GM06990 (cell line): ENCODE measurements at regions not wholly inside any gene's neighbourhood (a gene's known extent, or its start where the extent isn't known, plus 50 kb on each side); places are given as distances from the start of the nearest gene placed in this dataset.

Experiments
- DNase-seq: peaks from one replicate; pipeline ENCODE4 v3.0.0-alpha.2; 2011; ENCODE audit not compliant: insufficient read length; ENCODE audit errors: extremely low read depth
- H3K27me3 ChIP-seq: replicated peaks from 2 replicates; pipeline ENCODE4 v1.6.0; 2011; ENCODE audit warnings: low read length; ENCODE audit not compliant: control insufficient read depth, insufficient read depth
- H3K36me3 ChIP-seq: 2 replicates; pipeline ENCODE4 v1.5.1; 2011; ENCODE audit warnings: low read length; ENCODE audit not compliant: control insufficient read depth, insufficient read depth
- H3K4me3 ChIP-seq: replicated peaks from 2 replicates; pipeline ENCODE4 v1.5.1; 2011; ENCODE audit warnings: low read depth, mild to moderate bottlenecking, control low read depth, low read length
- CTCF ChIP-seq: IDR thresholded peaks from 2 replicates; pipeline ENCODE4 v1.5.1; 2011; ENCODE audit warnings: low read length, control low read depth, mild to moderate bottlenecking, inconsistent platforms; ENCODE audit not compliant: insufficient read depth, poor library complexity, severe bottlenecking

DNA sequence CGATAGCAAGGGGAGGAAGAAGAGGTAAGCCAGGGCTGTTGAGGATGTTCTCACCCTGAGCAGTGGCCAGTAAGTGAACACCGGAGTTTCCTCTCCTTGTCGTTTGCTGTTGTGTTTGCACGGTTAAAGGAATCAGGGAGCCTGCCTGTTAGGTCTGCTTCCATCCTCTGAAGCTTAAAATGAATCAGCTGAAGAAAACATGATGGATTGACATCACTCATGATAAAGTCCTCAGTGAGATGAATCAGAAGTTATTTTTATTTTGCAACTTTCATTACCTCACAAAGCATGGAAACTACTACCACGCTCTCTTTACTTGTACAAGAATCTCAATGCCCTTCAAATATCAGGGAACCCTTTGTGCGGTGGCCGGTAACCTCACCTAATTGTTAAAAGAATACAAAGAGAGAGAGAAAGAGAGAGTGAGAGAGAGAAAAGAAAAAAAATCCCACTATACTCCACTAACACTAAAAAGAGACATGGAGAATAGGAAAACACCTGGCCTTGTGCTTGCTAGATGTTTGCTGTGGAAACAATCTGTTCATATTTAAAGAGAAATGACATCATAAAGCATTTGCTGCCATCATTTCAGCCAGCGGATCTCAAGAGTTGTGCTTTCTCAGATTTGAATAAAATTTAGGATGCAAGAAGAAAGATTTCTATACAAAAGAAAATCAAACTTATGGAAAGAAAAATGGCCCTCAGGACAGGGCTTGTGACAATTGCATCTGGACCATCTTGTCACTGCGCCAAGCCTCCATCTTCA lies 441.6 kb upstream of the SALL1 start:
- no peak for DNase-seq
- Histone ChIP-seq H3K4me3 (no peak overlapping the region), H3K27me3 (no peaks in the 10 kb centered on the region), H3K36me3 (no peaks in the 10 kb centered on the region)
- no peak for TF ChIP-seq CTCF

DNA sequence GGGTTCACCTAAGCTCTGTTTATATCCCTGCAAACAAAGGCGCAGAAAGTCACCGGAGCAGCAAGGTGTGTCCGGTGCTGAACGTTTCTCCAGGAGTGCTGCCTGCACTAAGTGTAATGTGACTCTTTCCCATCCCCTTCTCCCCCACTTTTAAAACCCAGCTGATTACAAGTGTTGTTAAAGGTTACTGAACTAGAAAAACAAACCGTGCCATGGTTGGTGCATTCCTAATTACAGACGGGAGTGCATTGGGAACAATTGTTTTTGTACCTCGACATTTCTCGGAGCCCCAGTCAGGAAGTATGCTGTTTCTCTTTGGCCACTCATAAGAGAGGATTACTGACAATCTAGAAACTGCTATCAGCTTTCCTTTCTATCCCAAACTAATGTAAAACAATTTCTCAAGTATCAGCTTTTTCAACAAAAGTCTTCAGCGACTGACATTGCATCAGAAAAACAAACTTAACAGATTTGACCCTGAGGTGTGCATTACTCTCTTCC lies 441.0 kb upstream of the SALL1 start:
- no peaks in the 10 kb centered on the region for H3K36me3 ChIP-seq
- no peaks in the 10 kb centered on the region for H3K27me3 ChIP-seq
- no peak overlapping the region for H3K4me3 ChIP-seq
- TF ChIP-seq CTCF, result no peak
- DNase-seq, result no peak

- DNase-seq, result no peak
- Histone ChIP-seq H3K4me3 (no peak overlapping the region), H3K27me3 (no peaks in the 10 kb centered on the region), H3K36me3 (no peaks in the 10 kb centered on the region)
- TF ChIP-seq CTCF, result no peak
Measured at GRCh38 chr16:51591480-51591879, 440.4 kb upstream of the SALL1 start.

GRCh38 chr16:51579652-51580360 lies 428.7 kb upstream of the SALL1 start:
- no peaks in the 10 kb centered on the region for H3K27me3 ChIP-seq
- H3K36me3 ChIP-seq, result no peaks in the 10 kb centered on the region
- TF ChIP-seq CTCF, result no peak
- DNase-seq, result no peak
- H3K4me3 ChIP-seq, result no peak overlapping the region

- no peak overlapping the region for H3K4me3 ChIP-seq
- no peaks in the 10 kb centered on the region for H3K36me3 ChIP-seq
- no peak for DNase-seq
- H3K27me3 ChIP-seq, result no peaks in the 10 kb centered on the region
- TF ChIP-seq CTCF, result no peak
Measured at GRCh38 chr16:51577621-51578303, 426.7 kb upstream of the SALL1 start.
